Ascending aorta (tissue), 2 donors: ENCODE measurements at regions not wholly inside any gene's neighbourhood (a gene's known extent, or its start where the extent isn't known, plus 50 kb on each side); places are given as distances from the start of the nearest gene placed in this dataset.

Experiments used
- DNase-seq, 2 donors: peaks; one replicate each; pipeline ENCODE4 v3.0.0-alpha.2; 2019; ENCODE audit warnings: low spot score in 2 of 2
- H3K27ac ChIP-seq, 2 donors: fragments of 200-600 bp; sonication (generic); one replicate each; pipeline ENCODE4 v1.5.1; 2016 to 2017; ENCODE audit warnings: mild to moderate bottlenecking in 1 of 2
- H3K27me3 ChIP-seq: fragments of 200-600 bp; sonication (generic); one replicate; pipeline ENCODE4 v1.5.1; 2017
- H3K36me3 ChIP-seq, 2 donors: fragments of 200-600 bp; sonication (generic); one replicate each; pipeline ENCODE4 v1.5.1; 2016
- H3K4me1 ChIP-seq, 2 donors: fragments of 200-600 bp; sonication (generic); one replicate each; pipeline ENCODE4 v1.5.1; 2016 to 2017; ENCODE audit warnings: mild to moderate bottlenecking in 1 of 2
- H3K4me3 ChIP-seq, 2 donors: fragments of 200-600 bp; sonication (generic); one replicate each; pipeline ENCODE4 v1.5.1; 2016 to 2017; ENCODE audit warnings: mild to moderate bottlenecking in 1 of 2
- H3K9me3 ChIP-seq, 2 donors: fragments of 200-600 bp; sonication (generic); one replicate each; pipeline ENCODE4 v1.5.1; 2016
- CTCF ChIP-seq, 3 experiments: fragments of 200-600 bp in 2 of 3; fragments of 450-650 bp in 1 of 3; sonication (generic) in 2 of 3; IDR thresholded peaks; one replicate each; pipeline ENCODE4 v1.5.1; 2016 to 2019; ENCODE audit warnings: antibody characterized with exemption in 3 of 3, mild to moderate bottlenecking in 1 of 3, moderate library complexity in 1 of 3
- intact Hi-C: fragments of 100-400 bp; cut with DNase I; formaldehyde crosslinking; loops from one replicate; pipeline ENCODE4 v1.15.1; 2023

DNA sequence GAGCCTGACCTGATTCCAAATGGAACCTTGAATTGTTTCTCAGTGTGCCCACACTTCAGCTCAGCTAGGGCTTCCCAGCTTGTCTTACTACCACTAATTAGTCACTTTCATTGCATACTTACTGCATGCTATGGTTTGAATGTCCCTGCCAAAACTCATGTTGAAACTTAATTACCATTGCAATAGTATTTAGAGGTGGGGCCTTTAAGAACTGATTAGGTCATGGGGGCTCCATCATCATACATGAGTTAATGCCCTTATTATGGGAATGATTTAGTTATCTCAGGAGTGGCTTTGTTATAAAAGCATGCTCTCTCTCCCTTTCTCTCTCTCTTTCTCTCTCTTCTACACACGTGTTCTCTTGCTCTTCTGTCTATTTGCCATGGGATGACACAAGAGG, 68.3 kb downstream of the NENF start:
- intact Hi-C loops = no loop called here
- peaks cover 0 to 3% of the 10 kb centered on the region in 2 donors for H3K4me1 ChIP-seq
- no peaks in the 10 kb centered on the region for H3K27me3 ChIP-seq
- no peak for DNase-seq
- no peaks in the 10 kb centered on the region for H3K36me3 ChIP-seq
- H3K9me3 ChIP-seq = no peaks in the 10 kb centered on the region
- TF ChIP-seq CTCF (IDR thresholded peaks at IDR 0.05) = no peak
- no peak overlapping the region for H3K4me3 ChIP-seq
- no peak overlapping the region for H3K27ac ChIP-seq

DNA sequence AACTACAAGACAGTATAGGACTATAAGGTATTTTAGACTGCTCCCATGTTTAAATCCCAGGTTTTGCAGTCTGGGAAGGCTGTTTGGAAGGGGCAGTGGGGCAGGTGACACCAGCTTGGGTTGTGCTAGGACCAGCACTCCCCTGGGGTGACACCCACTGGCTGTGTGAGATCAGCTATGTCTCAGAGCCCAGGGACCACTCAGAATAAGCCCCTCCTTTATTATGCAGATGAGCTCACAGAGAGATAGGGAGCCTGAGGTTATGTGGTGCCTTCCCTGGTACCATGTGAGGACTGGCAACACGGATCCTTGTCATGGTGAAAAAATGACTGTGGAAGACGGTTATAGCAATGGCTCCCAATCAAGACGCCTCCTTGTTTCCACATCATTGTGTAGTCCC, 71.0 kb downstream of the NENF start:
- no peaks in the 10 kb centered on the region for H3K36me3 ChIP-seq
- H3K9me3 ChIP-seq = no peaks in the 10 kb centered on the region
- intact Hi-C loops = no loop called here
- no peaks in the 10 kb centered on the region for H3K4me1 ChIP-seq
- H3K27ac ChIP-seq = no peak overlapping the region
- no peak for TF ChIP-seq CTCF (IDR thresholded peaks at IDR 0.05)
- H3K27me3 ChIP-seq = no peaks in the 10 kb centered on the region
- DNase-seq = no peak
- no peak overlapping the region for H3K4me3 ChIP-seq

DNA sequence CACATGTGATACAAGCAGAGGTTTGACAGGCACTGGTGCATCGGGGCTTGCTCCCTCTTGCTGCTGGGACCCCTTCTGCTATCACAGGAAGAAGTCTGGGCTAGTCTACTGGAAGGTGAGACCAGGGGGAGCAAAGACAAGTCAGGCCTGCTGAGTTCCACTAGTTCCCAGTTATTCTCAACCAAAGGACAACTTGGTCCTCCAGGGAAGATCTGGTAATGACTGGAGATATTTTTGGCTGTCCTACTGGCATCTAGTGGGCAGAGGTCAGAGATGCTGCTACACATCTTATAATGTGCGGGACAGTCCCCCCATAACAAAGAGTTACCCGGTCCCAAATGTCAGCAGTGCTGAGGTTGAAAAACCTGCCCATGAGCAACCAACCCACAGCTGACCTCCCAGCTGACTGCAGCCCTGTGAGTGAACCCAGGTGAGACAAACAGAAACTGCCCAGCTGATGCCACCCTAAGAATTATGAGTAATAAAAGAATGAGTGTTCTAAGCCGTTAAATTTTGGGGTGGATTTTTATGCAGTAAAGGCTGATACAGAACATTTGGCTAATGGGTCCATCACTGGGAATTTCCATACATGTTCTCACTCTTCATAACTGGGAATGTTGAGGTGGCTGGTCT, 71.6 kb downstream of the NENF start:
- Histone ChIP-seq H3K27ac (no peak overlapping the region), H3K27me3 (no peaks in the 10 kb centered on the region), H3K4me3 (no peak overlapping the region), H3K9me3 (no peaks in the 10 kb centered on the region), H3K4me1 (no peaks in the 10 kb centered on the region), H3K36me3 (no peaks in the 10 kb centered on the region)
- DNase-seq = no peak
- intact Hi-C loops = no loop called here
- no peak for TF ChIP-seq CTCF (IDR thresholded peaks at IDR 0.05)

DNA sequence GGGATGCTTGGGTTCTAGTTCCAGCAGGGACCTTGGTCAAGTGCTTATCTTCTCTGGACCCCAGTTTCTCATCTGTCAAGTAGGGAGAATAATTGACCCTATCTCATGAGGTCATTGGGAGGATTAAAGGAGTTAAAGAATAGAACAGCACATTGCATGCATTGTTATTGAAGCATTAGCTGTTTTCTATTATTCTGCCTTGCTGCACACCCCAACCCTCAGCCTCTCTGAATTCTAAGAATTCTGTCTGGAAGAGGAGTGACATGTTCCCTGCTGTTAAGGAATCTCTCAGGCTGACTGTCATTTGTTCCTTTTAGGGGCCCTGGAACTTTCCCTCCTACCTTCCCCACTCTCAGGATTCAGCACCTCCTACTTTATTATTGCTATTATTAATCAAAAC, 73.9 kb downstream of the NENF start:
- H3K4me3 ChIP-seq = no peak overlapping the region
- no peak for DNase-seq
- no peaks in the 10 kb centered on the region for H3K36me3 ChIP-seq
- intact Hi-C loops = no loop called here
- no peaks in the 10 kb centered on the region for H3K4me1 ChIP-seq
- TF ChIP-seq CTCF (IDR thresholded peaks at IDR 0.05) = no peak
- H3K27me3 ChIP-seq = no peaks in the 10 kb centered on the region
- H3K9me3 ChIP-seq = no peaks in the 10 kb centered on the region
- H3K27ac ChIP-seq = no peak overlapping the region

DNA sequence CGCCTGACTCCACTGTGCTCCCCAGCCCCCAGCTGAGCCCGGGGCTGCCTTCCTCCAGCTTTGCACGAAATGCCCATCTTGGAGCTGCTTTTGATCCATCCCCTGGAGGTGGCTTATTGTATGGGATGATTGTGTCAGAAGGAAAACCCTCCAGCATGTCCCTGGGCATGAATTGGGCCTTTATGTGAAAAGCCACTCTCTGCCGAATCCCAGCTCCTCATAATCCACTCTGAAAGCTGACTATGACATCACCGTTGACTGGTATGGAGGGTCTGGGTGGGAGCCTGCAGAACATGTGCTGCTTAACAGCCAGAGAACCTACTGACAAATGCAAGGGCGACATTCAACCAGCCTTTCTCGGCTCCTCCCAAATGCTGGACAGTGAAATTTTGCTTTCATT, 74.6 kb downstream of the NENF start:
- H3K27me3 ChIP-seq = no peaks in the 10 kb centered on the region
- H3K9me3 ChIP-seq = no peaks in the 10 kb centered on the region
- intact Hi-C loops = no loop called here
- H3K36me3 ChIP-seq = no peaks in the 10 kb centered on the region
- H3K27ac ChIP-seq = no peak overlapping the region
- no peak overlapping the region for H3K4me3 ChIP-seq
- TF ChIP-seq CTCF (IDR thresholded peaks at IDR 0.05) = no peak
- no peak for DNase-seq
- H3K4me1 ChIP-seq = no peaks in the 10 kb centered on the region
